ENCODE measurements at regions not wholly inside any gene's neighbourhood (a gene's known extent, or its start where the extent isn't known, plus 50 kb on each side); places are given as distances from the start of the nearest gene placed in this dataset.
"Not testable (repeated sequence)": the region's sequence is repeated elsewhere in the genome, so short reads cannot be mapped to it uniquely, and the experiment has no call there.

DNA sequence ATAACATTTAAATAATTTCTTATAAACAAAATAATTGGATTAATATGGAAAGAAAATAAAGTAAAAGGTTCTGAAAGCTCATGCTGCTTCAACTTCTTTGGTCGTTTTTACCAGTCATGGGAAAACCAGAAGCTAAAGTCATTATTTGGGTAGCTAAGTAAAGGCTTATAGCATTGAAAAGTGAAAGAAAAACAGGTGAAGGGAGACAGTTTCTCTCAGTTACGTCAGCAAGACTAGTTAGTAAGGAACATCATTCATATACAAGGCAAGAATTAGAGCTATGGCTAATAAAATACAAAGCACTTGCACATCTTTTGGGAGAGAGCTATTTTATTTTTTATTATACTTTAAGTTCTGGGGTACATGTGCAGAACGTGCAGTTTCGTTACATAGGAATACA, 170.3 kb upstream of the SYT10 start:
- TF ChIP-seq, protein P1, sequence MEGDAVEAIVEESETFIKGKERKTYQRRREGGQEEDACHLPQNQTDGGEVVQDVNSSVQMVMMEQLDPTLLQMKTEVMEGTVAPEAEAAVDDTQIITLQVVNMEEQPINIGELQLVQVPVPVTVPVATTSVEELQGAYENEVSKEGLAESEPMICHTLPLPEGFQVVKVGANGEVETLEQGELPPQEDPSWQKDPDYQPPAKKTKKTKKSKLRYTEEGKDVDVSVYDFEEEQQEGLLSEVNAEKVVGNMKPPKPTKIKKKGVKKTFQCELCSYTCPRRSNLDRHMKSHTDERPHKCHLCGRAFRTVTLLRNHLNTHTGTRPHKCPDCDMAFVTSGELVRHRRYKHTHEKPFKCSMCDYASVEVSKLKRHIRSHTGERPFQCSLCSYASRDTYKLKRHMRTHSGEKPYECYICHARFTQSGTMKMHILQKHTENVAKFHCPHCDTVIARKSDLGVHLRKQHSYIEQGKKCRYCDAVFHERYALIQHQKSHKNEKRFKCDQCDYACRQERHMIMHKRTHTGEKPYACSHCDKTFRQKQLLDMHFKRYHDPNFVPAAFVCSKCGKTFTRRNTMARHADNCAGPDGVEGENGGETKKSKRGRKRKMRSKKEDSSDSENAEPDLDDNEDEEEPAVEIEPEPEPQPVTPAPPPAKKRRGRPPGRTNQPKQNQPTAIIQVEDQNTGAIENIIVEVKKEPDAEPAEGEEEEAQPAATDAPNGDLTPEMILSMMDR (IDR thresholded peaks at IDR 0.05) = no peak
- ATAC-seq (ENCODE audit: low FRiP score) (no peak), DNase-seq (ENCODE audit: low spot score) (no peak)

DNA sequence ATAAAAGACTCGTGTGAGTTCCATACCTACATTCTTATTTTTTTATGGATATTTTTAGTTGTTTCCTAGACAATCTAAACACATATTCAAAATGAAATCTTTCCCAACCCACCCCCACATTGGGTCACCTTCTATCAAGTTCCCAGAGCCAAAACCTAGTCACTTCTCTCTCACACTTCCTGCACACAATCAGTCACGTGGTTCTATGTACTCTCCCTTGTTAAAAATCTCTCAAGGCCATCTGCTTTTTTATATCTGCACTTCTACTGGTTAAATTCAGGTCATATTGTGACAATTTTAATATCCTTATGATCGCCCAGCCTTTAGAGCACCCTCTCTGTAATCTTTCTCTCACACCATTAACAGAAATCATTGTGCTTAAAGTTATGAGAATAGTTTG, 175.0 kb upstream of the SYT10 start:
- no peak for ATAC-seq (ENCODE audit: low FRiP score)
- TF ChIP-seq, protein P1 (IDR thresholded peaks at IDR 0.05) = no peak
- DNase-seq (ENCODE audit: low spot score) = no peak

DNA sequence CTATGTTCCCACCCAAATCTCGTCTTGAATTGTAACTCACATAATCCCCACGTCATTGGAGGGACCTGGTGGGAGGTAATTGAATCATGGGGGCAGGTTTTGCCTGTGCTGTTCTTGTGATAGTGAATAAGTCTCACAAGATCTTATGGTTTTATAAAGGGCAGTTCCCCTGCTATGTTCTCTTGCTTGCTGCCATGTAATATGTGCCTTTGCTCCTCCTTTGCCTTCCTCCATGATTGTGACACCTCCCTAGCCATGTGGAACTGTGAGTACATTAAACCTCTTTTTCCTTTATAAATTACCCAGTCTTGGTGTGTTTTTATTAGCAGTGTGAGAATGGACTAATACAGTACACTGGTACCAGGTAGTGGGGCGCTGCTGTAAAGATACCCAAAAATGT, 177.6 kb upstream of the SYT10 start:
- no peak for DNase-seq (ENCODE audit: low spot score)
- ATAC-seq (ENCODE audit: low FRiP score) = no peak
- TF ChIP-seq, protein P1 (IDR thresholded peaks at IDR 0.05) = no peak

DNA sequence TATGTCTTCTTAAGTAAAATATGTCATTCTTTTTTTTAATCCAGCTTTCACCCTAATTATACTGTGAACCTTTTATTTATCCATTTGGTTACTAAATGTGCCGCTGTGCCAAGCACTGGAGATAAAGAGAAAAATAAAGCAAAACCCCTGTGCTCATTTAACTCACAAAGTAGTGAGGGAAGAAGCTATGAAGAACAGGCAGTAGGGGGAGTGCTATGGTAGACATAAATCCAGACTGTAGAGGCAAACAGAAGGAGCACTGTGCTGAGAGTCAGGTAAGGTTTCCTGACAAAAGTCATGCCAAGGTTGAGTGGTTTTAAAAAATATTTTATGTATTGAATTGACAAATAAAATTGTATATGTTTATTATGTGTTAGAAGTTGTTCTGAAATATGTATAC, 188.5 kb upstream of the SYT10 start:
- TF ChIP-seq, protein P1 (IDR thresholded peaks at IDR 0.05) = no peak
- no peak for DNase-seq (ENCODE audit: low spot score)
- ATAC-seq (ENCODE audit: low FRiP score) = no peak

DNA sequence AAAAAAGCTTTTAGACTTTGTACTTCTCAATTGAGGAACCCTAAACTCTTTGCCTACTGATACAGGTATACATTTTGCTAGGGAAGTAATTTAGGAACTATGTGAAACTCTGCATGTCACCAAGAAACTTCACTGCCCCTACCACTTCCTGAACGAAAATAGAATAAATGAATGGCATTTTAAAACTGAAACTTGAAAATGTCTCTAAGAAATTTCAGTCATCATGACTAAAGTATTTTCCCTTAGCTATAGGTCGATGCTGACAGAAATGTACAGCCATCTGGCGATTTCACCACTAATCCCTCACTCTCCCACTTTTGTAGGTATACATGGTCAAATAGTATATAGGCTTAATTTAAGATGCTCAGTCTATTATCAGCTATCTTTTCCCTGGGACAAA, 194.9 kb upstream of the SYT10 start:
- DNase-seq (ENCODE audit: low spot score) (no peak), ATAC-seq (ENCODE audit: low FRiP score) (no peak)
- TF ChIP-seq, protein P1 (IDR thresholded peaks at IDR 0.05) = no peak

DNA sequence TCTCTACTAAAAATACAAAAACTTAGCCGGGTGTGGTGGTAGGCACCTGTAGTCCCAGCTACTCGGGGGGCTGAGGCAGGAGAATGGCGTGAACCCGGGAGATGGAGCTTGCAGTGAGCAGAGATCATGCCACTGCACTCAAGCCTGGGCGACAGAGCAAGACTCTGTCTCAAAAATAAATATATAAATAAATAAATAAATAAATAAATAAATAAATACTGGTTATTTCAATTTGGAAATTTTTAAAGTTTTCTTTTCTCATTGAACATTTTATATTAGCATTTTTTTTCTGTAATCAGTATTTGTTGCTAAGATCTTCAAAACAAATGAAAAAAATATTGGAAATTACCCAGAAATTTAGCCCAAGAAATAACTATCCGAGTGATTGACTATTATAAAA, 197.3 kb upstream of the SYT10 start:
- not testable (repeated sequence) for ATAC-seq (ENCODE audit: low FRiP score); DNase-seq (ENCODE audit: low spot score)

DNA sequence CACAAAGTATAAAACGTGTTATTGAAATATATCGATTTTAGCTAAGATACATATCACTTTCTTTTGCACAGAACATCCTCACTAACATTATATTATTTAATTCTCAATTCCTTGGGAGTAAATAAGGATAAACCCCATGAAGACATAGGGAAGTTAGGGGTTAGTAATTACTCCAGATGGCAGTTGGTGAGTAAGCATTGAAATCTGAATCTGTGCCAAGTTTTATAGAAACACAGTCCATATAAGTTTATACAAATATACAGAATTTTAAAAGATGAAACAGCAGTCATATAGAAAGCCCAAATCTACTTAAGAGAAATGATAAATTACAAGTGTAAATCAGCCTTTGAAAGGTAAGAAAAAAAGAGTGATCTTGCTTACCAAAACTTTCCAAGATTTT, 200.4 kb upstream of the SYT10 start:
- DNase-seq (ENCODE audit: low spot score) (no peak), ATAC-seq (ENCODE audit: low FRiP score) (no peak)
- TF ChIP-seq, protein P1 (IDR thresholded peaks at IDR 0.05) = no peak

DNA sequence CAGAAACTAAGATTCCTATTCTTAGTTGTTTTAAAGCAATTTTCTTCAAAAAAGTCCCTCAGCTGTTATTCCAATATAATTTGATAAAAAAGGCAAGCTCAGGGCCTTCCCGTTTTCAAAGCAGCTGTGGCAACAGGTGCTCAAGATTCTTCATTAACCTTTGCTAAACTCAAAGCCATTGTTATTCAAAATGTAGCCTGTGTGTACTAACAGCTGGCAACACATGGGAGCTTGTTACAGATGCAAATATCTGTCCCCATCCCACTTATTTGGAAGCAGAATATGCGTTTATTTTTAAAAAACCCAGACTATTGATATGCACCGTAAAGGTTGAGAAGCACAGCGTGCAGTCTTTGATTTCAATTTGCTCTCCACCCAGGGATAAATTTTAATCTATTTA, 210.4 kb upstream of the SYT10 start:
- DNase-seq (ENCODE audit: low spot score) = no peak

More for the DNA sequence above, 210.4 kb upstream of the SYT10 start:
- no peak for ATAC-seq (ENCODE audit: low FRiP score)
- TF ChIP-seq, protein P1 (IDR thresholded peaks at IDR 0.05) = no peak

Data from omental fat pad (tissue), 3 donors.